SK-N-SH (cell line): ENCODE measurements at regions not wholly inside any gene's neighbourhood (a gene's known extent, or its start where the extent isn't known, plus 50 kb on each side); places are given as distances from the start of the nearest gene placed in this dataset.

Experiments used
- CTCF ChIA-PET: fragments of 300-600, 350-600 bp; formaldehyde crosslinking; extraction: SDS; loops from one replicate; lab custom pipeline; 2021; lab: Yijun Ruan, JAX
- POLR2A ChIA-PET: fragments of 350-600 bp; sonication (Branson Sonifier 250); formaldehyde crosslinking; extraction: SDS; loops from one replicate; lab custom pipeline; 2020; ENCODE audit warnings: antibody characterized with exemption, inconsistent platforms; lab: Yijun Ruan, JAX
- DNase-seq: peaks from one replicate; pipeline ENCODE4 v3.0.0; 2012
- H2AFZ ChIP-seq: fragments of 200-600 bp; sonication (generic); 2 replicates; pipeline ENCODE4 v1.8.1; 2016; ENCODE audit warnings: antibody characterized with exemption, mild to moderate bottlenecking, low read depth
- H3F3A ChIP-seq: fragments of 200-600 bp; sonication (generic); replicated peaks from 2 replicates; pipeline ENCODE3; 2016; ENCODE audit warnings: antibody characterized with exemption, mild to moderate bottlenecking; ENCODE audit not compliant: insufficient read depth
- H3K27ac ChIP-seq, 2 experiments: fragments of 200-500 bp in 1 of 2; fragments of 200-600 bp in 1 of 2; sonication (Bioruptor generic) in 1 of 2; sonication (generic), shearing (Covaris generic) in 1 of 2; 2 replicates each; pipeline versions ENCODE4 v1.5.1 to v1.6.1; 2014 to 2016; ENCODE audit warnings: low read depth in 2 of 2, inconsistent platforms in 1 of 2, low read length in 1 of 2, mild to moderate bottlenecking in 1 of 2, mixed read lengths in 1 of 2
- H3K27me3 ChIP-seq: fragments of 200-600 bp; sonication (generic), shearing (Covaris generic); 2 replicates; pipeline ENCODE4 v1.6.1; 2016; ENCODE audit warnings: mixed run types; ENCODE audit not compliant: insufficient read depth
- H3K36me3 ChIP-seq, 2 experiments: fragments of 200-500 bp in 1 of 2; fragments of 200-600 bp in 1 of 2; sonication (Bioruptor generic) in 1 of 2; sonication (generic) in 1 of 2; replicated peaks in 1 of 2; 2 replicates each; pipeline versions ENCODE3 to v1.5.1; 2014 to 2016; ENCODE audit warnings: low read length in 1 of 2, mild to moderate bottlenecking in 1 of 2; ENCODE audit not compliant: insufficient read depth in 2 of 2, control insufficient read depth in 1 of 2
- H3K4me1 ChIP-seq, 2 experiments: fragments of 200-500 bp in 1 of 2; fragments of 200-600 bp in 1 of 2; sonication (Bioruptor generic) in 1 of 2; sonication (generic), shearing (Covaris generic) in 1 of 2; 2 replicates each; pipeline versions ENCODE4 v1.5.1 to v1.6.1; 2014 to 2016; ENCODE audit warnings: low read depth in 1 of 2, low read length in 1 of 2, mixed run types in 1 of 2; ENCODE audit not compliant: insufficient read depth in 2 of 2, control insufficient read depth in 1 of 2
- H3K4me2 ChIP-seq: fragments of 200-600 bp; sonication (generic), shearing (Covaris generic); 2 replicates; pipeline ENCODE4 v1.6.1; 2017; ENCODE audit warnings: mixed run types
- H3K4me3 ChIP-seq, 2 experiments: fragments of 200-500 bp in 1 of 2; fragments of 200-600 bp in 1 of 2; sonication (Bioruptor generic) in 1 of 2; sonication (generic), shearing (Covaris generic) in 1 of 2; 2 replicates each; pipeline versions ENCODE4 v1.5.1 to v1.8.1; 2014 to 2016; ENCODE audit warnings: low read depth in 2 of 2, inconsistent platforms in 1 of 2, low read length in 1 of 2, mild to moderate bottlenecking in 1 of 2, mixed read lengths in 1 of 2, moderate library complexity in 1 of 2
- H3K79me2 ChIP-seq: fragments of 200-600 bp; sonication (generic); 2 replicates; pipeline ENCODE4 v1.8.1; 2017; ENCODE audit warnings: mild to moderate bottlenecking; ENCODE audit not compliant: insufficient read depth
- H3K9ac ChIP-seq: fragments of 200-600 bp; sonication (generic); 2 replicates; pipeline ENCODE4 v1.6.1; 2017; ENCODE audit warnings: mixed run types
- H3K9me2 ChIP-seq: fragments of 200-600 bp; sonication (generic); 2 replicates; pipeline ENCODE4 v1.6.1; 2017; ENCODE audit warnings: mixed run types
- H3K9me3 ChIP-seq: fragments of 200-600 bp; sonication (generic); 2 replicates; pipeline ENCODE4 v1.6.1; 2017; ENCODE audit warnings: mixed run types, mild to moderate bottlenecking, moderate library complexity
- H4K20me1 ChIP-seq: fragments of 200-600 bp; sonication (generic); 2 replicates; pipeline ENCODE4 v1.6.1; 2017; ENCODE audit warnings: mild to moderate bottlenecking, mixed run types; ENCODE audit not compliant: insufficient read depth
- CHD2 ChIP-seq: fragments of 150-350 bp; IDR thresholded peaks from 2 replicates; pipeline ENCODE4 v1.6.1; 2018; ENCODE audit warnings: low read length; ENCODE audit not compliant: partially characterized antibody
- ELF1 ChIP-seq: IDR thresholded peaks from 2 replicates; pipeline ENCODE4 v1.4.0; 2012
- FOXJ3 ChIP-seq: sonication (generic); formaldehyde crosslinking; IDR thresholded peaks from 2 replicates; pipeline ENCODE4 v1.5.1; 2020; ENCODE audit warnings: mild to moderate bottlenecking, missing genetic modification reagents
- JUND ChIP-seq: IDR thresholded peaks from 2 replicates; pipeline ENCODE4 v1.4.0; 2012
- MEF2A ChIP-seq: IDR thresholded peaks from 2 replicates; pipeline ENCODE4 v1.4.0; 2012; ENCODE audit warnings: low read depth, borderline replicate concordance
- NRF1 ChIP-seq: IDR thresholded peaks from 2 replicates; pipeline ENCODE4 v1.6.1; 2012; ENCODE audit warnings: low read depth, mild to moderate bottlenecking, low read length
- RAD21 ChIP-seq: IDR thresholded peaks from 2 replicates; pipeline ENCODE4 v1.6.1; 2012; ENCODE audit warnings: mild to moderate bottlenecking, low read length
- RCOR1 ChIP-seq: fragments of 150-350 bp; IDR thresholded peaks from 2 replicates; pipeline ENCODE4 v1.6.1; 2017; ENCODE audit warnings: antibody characterized with exemption, low read length
- RFX5 ChIP-seq: IDR thresholded peaks from 2 replicates; pipeline ENCODE4 v1.6.1; 2012; ENCODE audit warnings: mild to moderate bottlenecking, improper control_type of control experiment, low read length
- RXRA ChIP-seq: IDR thresholded peaks from 2 replicates; pipeline ENCODE4 v1.4.0; 2012; ENCODE audit warnings: low read depth, mild to moderate bottlenecking, borderline replicate concordance
- SIN3A ChIP-seq: IDR thresholded peaks from 2 replicates; pipeline ENCODE4 v1.6.1; 2012; ENCODE audit warnings: low read depth, mild to moderate bottlenecking, low read length, moderate library complexity, borderline replicate concordance
- TAF1 ChIP-seq: IDR thresholded peaks from 2 replicates; pipeline ENCODE4 v1.6.1; 2012; ENCODE audit warnings: low read depth, mild to moderate bottlenecking, low read length, moderate library complexity, borderline replicate concordance
- USF2 ChIP-seq: fragments of 150-350 bp; IDR thresholded peaks from 2 replicates; pipeline ENCODE4 v1.6.1; 2017; ENCODE audit warnings: antibody characterized with exemption, low read length, low read depth, borderline replicate concordance
- WGBS: methylation state at CpG from one replicate; pipeline ENCODE4 v1.1.6; 2017; ENCODE audit warnings: low lambda C conversion rate; 5-methylcytosine and 5-hydroxymethylcytosine counted together
- TF ChIP-seq, protein P1 (sequence below): IDR thresholded peaks from 2 replicates; pipeline ENCODE4 v1.4.0; 2012; ENCODE audit warnings: low read depth, borderline replicate concordance
- TF ChIP-seq, protein P2 (sequence below): IDR thresholded peaks from 2 replicates; pipeline ENCODE4 v1.4.0; 2012; ENCODE audit warnings: low read depth
- TF ChIP-seq, protein P3 (sequence below): IDR thresholded peaks from 2 replicates; pipeline ENCODE4 v1.6.1; 2012; ENCODE audit warnings: mild to moderate bottlenecking, low read depth, low read length, moderate library complexity

GRCh38 chr6:139568151-139568955 lies 193.9 kb upstream of the CITED2 start:
- Histone ChIP-seq H3K27me3 (no peaks in the 10 kb centered on the region), H3K4me1 (peaks cover 0 to 10% of the 10 kb centered on the region in 2 experiments), H4K20me1 (no peaks in the 10 kb centered on the region), H3K4me2 (no peak overlapping the region; the same call in 1 of the 2 replicates), H3K4me3 (no peak overlapping the region), H2AFZ (no peak overlapping the region), H3K9me2 (no peaks in the 10 kb centered on the region), H3F3A (peaks cover 26% of the 10 kb centered on the region), H3K9ac (peak overlapping the region; percentile 47; the same call in 1 of the 2 replicates), H3K9me3 (no peaks in the 10 kb centered on the region), H3K27ac (peak overlapping the region; percentile 82 to 91; a peak in 3 of 4 replicates), H3K36me3 (no peaks in the 10 kb centered on the region), H3K79me2 (no peaks in the 10 kb centered on the region)
- ChIA-PET POLR2A (no interaction called here), CTCF (no interaction called here)
- TF ChIP-seq RXRA (no peak), USF2 (no peak), SIN3A (no peak; the same call in 1 of the 2 replicates), RFX5 (no peak), CHD2 (no peak), MEF2A (no peak), RAD21 (no peak), NRF1 (no peak), FOXJ3 (no peak)
- TF ChIP-seq, protein P1, sequence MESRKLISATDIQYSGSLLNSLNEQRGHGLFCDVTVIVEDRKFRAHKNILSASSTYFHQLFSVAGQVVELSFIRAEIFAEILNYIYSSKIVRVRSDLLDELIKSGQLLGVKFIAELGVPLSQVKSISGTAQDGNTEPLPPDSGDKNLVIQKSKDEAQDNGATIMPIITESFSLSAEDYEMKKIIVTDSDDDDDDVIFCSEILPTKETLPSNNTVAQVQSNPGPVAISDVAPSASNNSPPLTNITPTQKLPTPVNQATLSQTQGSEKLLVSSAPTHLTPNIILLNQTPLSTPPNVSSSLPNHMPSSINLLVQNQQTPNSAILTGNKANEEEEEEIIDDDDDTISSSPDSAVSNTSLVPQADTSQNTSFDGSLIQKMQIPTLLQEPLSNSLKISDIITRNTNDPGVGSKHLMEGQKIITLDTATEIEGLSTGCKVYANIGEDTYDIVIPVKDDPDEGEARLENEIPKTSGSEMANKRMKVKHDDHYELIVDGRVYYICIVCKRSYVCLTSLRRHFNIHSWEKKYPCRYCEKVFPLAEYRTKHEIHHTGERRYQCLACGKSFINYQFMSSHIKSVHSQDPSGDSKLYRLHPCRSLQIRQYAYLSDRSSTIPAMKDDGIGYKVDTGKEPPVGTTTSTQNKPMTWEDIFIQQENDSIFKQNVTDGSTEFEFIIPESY, result no peak
- TF ChIP-seq, protein P2, sequence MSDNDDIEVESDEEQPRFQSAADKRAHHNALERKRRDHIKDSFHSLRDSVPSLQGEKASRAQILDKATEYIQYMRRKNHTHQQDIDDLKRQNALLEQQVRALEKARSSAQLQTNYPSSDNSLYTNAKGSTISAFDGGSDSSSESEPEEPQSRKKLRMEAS, result no peak
- 37% methylated on average over 3 of the region's 3 CpGs for WGBS
- DNase-seq, result no peak

- H3K9me3 ChIP-seq, result no peaks in the 10 kb centered on the region
- no peak for DNase-seq
- no peak overlapping the region for H3K9ac ChIP-seq
- H3K4me3 ChIP-seq, result no peak overlapping the region
- no peaks in the 10 kb centered on the region for H3K79me2 ChIP-seq
- no peaks in the 10 kb centered on the region for H4K20me1 ChIP-seq
- no peaks in the 10 kb centered on the region for H3K9me2 ChIP-seq
- no peaks in the 10 kb centered on the region for H3K27me3 ChIP-seq
- peaks cover 26% of the 10 kb centered on the region for H3F3A ChIP-seq
- H2AFZ ChIP-seq, result no peak overlapping the region
- no peak for TF ChIP-seq ELF1
- TF ChIP-seq RXRA, result no peak
- no peak for TF ChIP-seq JUND
- TF ChIP-seq, protein P1, result no peak
- TF ChIP-seq SIN3A, result no peak
- no peak for TF ChIP-seq RCOR1
- TF ChIP-seq, protein P3, sequence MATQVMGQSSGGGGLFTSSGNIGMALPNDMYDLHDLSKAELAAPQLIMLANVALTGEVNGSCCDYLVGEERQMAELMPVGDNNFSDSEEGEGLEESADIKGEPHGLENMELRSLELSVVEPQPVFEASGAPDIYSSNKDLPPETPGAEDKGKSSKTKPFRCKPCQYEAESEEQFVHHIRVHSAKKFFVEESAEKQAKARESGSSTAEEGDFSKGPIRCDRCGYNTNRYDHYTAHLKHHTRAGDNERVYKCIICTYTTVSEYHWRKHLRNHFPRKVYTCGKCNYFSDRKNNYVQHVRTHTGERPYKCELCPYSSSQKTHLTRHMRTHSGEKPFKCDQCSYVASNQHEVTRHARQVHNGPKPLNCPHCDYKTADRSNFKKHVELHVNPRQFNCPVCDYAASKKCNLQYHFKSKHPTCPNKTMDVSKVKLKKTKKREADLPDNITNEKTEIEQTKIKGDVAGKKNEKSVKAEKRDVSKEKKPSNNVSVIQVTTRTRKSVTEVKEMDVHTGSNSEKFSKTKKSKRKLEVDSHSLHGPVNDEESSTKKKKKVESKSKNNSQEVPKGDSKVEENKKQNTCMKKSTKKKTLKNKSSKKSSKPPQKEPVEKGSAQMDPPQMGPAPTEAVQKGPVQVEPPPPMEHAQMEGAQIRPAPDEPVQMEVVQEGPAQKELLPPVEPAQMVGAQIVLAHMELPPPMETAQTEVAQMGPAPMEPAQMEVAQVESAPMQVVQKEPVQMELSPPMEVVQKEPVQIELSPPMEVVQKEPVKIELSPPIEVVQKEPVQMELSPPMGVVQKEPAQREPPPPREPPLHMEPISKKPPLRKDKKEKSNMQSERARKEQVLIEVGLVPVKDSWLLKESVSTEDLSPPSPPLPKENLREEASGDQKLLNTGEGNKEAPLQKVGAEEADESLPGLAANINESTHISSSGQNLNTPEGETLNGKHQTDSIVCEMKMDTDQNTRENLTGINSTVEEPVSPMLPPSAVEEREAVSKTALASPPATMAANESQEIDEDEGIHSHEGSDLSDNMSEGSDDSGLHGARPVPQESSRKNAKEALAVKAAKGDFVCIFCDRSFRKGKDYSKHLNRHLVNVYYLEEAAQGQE, result no peak
- TF ChIP-seq CHD2, result no peak
- no peak for TF ChIP-seq NRF1
- no peak for TF ChIP-seq TAF1
- H3K4me1 ChIP-seq, result peaks cover 0 to 10% of the 10 kb centered on the region in 2 experiments
- WGBS, result 81% methylated on average over 2 of the region's 3 CpGs
- no peaks in the 10 kb centered on the region for H3K36me3 ChIP-seq
- POLR2A ChIA-PET, result no interaction called here
- H3K4me2 ChIP-seq, result no peak overlapping the region
- CTCF ChIA-PET, result no interaction called here
- no peak overlapping the region for H3K27ac ChIP-seq
These were observed 192.6 kb upstream of the CITED2 start for GRCh38 chr6:139567095-139567494.
